Mesenchymal stem cell (in vitro differentiated cells and primary cell): ENCODE measurements at regions not wholly inside any gene's neighbourhood (a gene's known extent, or its start where the extent isn't known, plus 50 kb on each side); places are given as distances from the start of the nearest gene placed in this dataset.

Source experiments
- DNase-seq: peaks from one replicate; pipeline ENCODE4 v3.0.0-alpha.2; 2013
- H2AFZ ChIP-seq: one replicate; pipeline ENCODE4 v1.6.1; 2013; ENCODE audit warnings: low read depth, mild to moderate bottlenecking, control low read depth, inconsistent platforms, low read length, moderate library complexity
- H2AK5ac ChIP-seq: 2 replicates; pipeline ENCODE4 v1.6.1; 2013; ENCODE audit warnings: low read length, moderate library complexity, mild to moderate bottlenecking, inconsistent platforms; ENCODE audit not compliant: severe bottlenecking
- H2BK120ac ChIP-seq: one replicate; pipeline ENCODE4 v1.6.1; 2013; ENCODE audit warnings: low read depth, mild to moderate bottlenecking, inconsistent platforms, low read length, moderate library complexity
- H2BK12ac ChIP-seq, 2 experiments: one replicate each; pipeline ENCODE4 v1.6.1; 2013; ENCODE audit warnings: inconsistent platforms in 2 of 2, low read length in 2 of 2, mild to moderate bottlenecking in 2 of 2, moderate library complexity in 2 of 2, control low read depth in 1 of 2
- H2BK15ac ChIP-seq: one replicate; pipeline ENCODE4 v1.6.1; 2013; ENCODE audit warnings: mild to moderate bottlenecking, low read depth, inconsistent platforms; ENCODE audit not compliant: poor library complexity, severe bottlenecking
- H2BK5ac ChIP-seq: 2 replicates; pipeline ENCODE4 v1.6.1; 2013; ENCODE audit warnings: low read depth, mild to moderate bottlenecking, low read length, control low read depth, inconsistent platforms; ENCODE audit not compliant: poor library complexity, severe bottlenecking
- H3K14ac ChIP-seq, 2 experiments: one replicate each; pipeline ENCODE4 v1.6.1; 2013; ENCODE audit warnings: inconsistent platforms in 2 of 2, low read length in 2 of 2, control low read depth in 1 of 2, mild to moderate bottlenecking in 1 of 2, moderate library complexity in 1 of 2
- H3K18ac ChIP-seq, 2 experiments: one replicate each; pipeline ENCODE4 v1.6.1; 2013; ENCODE audit warnings: inconsistent platforms in 2 of 2, low read length in 2 of 2, control low read depth in 1 of 2, low read depth in 1 of 2, mild to moderate bottlenecking in 1 of 2
- H3K23ac ChIP-seq, 2 experiments: one replicate each; pipeline ENCODE4 v1.6.1; 2013; ENCODE audit warnings: inconsistent platforms in 2 of 2, low read length in 2 of 2, mild to moderate bottlenecking in 2 of 2, moderate library complexity in 2 of 2, control low read depth in 1 of 2
- H3K27ac ChIP-seq: 2 replicates; pipeline ENCODE4 v1.5.1; 2013; ENCODE audit warnings: mild to moderate bottlenecking, moderate library complexity, low read length, control low read depth, inconsistent platforms; ENCODE audit not compliant: poor library complexity, severe bottlenecking
- H3K27me3 ChIP-seq, 2 experiments: 2 replicates each; pipeline versions ENCODE4 v1.6.1 to v1.7.0; 2013; ENCODE audit warnings: low read length in 2 of 2, mild to moderate bottlenecking in 2 of 2, moderate library complexity in 2 of 2, control low read depth in 1 of 2, inconsistent platforms in 1 of 2; ENCODE audit not compliant: control insufficient read depth in 1 of 2, insufficient read depth in 1 of 2
- H3K36me3 ChIP-seq, 2 experiments: 2 replicates each; pipeline versions ENCODE4 v1.6.1 to v1.7.0; 2013; ENCODE audit warnings: low read length in 2 of 2, control low read depth in 1 of 2, inconsistent platforms in 1 of 2, low read depth in 1 of 2, mild to moderate bottlenecking in 1 of 2; ENCODE audit not compliant: insufficient read depth in 2 of 2, control insufficient read depth in 1 of 2
- H3K4ac ChIP-seq, 2 experiments: one replicate each; pipeline ENCODE4 v1.6.1; 2013; ENCODE audit warnings: inconsistent platforms in 2 of 2, low read length in 2 of 2, mild to moderate bottlenecking in 2 of 2, moderate library complexity in 2 of 2, control low read depth in 1 of 2, low read depth in 1 of 2
- H3K4me1 ChIP-seq: 2 replicates; pipeline ENCODE4 v1.6.1; 2013; ENCODE audit warnings: low read depth, low read length, control low read depth; ENCODE audit not compliant: control insufficient read depth, insufficient read depth
- H3K4me2 ChIP-seq: 2 replicates; pipeline ENCODE4 v1.6.1; 2013; ENCODE audit warnings: low read length, mild to moderate bottlenecking, inconsistent platforms; ENCODE audit not compliant: poor library complexity, severe bottlenecking
- H3K4me3 ChIP-seq, 2 experiments: 2 replicates each; pipeline versions ENCODE4 v1.5.1 to v1.7.0; 2013; ENCODE audit warnings: low read length in 2 of 2, mild to moderate bottlenecking in 2 of 2, control low read depth in 1 of 2, low read depth in 1 of 2; ENCODE audit not compliant: insufficient read depth in 1 of 2
- H3K79me1 ChIP-seq: replicated peaks from 2 replicates; pipeline ENCODE4 v1.6.1; 2013; ENCODE audit warnings: mild to moderate bottlenecking, control low read depth, low read length, inconsistent platforms; ENCODE audit not compliant: poor library complexity, severe bottlenecking
- H3K9ac ChIP-seq: 2 replicates; pipeline ENCODE4 v1.7.0; 2013; ENCODE audit warnings: mild to moderate bottlenecking, low read length, moderate library complexity
- H3K9me3 ChIP-seq: 2 replicates; pipeline ENCODE4 v1.7.0; 2013; ENCODE audit warnings: mild to moderate bottlenecking, low read length; ENCODE audit not compliant: control insufficient read depth
- H4K8ac ChIP-seq: one replicate; pipeline ENCODE4 v1.6.1; 2013; ENCODE audit warnings: inconsistent platforms, mild to moderate bottlenecking, low read length, moderate library complexity
- H4K91ac ChIP-seq: one replicate; pipeline ENCODE4 v1.6.1; 2013; ENCODE audit warnings: mild to moderate bottlenecking, low read length, inconsistent platforms
- WGBS: methylation state at CpG from one replicate; pipeline ENCODE4 v1.1.7; 2013; ENCODE audit warnings: mixed read lengths; 5-methylcytosine and 5-hydroxymethylcytosine counted together

DNA sequence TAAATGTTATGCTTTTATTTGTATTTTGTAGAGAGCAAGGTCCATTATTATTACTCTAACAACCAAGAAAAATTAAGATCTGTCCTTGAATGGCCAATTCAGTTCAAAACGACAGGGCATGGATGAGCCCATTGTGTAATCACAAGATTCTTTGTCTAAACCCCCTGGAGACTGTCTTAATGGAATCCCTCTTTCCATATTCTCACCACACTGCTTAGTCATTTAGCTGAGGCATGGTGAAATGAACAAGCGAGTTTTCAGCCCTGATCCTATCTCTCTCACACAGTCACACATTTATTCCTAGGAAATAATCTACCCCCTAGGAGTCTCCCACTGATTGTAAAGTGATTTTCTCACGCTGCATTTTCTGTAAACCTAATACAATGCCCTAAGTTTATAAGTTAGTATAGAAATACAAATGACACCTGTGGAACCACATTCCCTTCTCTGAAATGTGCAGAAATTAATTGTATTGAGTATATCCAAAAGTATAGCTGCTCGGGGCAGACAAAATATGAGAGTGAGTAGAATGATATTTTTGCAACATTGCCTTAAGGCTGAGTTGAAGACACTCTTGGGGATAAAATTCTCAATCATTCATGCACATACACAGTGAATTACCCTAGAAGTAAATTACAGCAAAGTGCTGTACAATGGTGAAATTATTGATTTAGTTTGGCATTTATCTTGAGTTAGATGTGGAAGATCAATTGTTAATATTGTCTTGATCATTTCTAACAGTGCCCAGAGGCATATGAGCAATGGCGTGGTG lies 119.7 kb upstream of the PCDH7 start:
- Histone ChIP-seq H2AFZ (no peak overlapping the region), H3K27me3 (no peaks in the 10 kb centered on the region), H2BK12ac (no peak overlapping the region), H3K4me1 (no peaks in the 10 kb centered on the region), H3K9ac (peak overlapping the region; percentile 59), H3K14ac (no peak overlapping the region), H3K9me3 (no peaks in the 10 kb centered on the region), H2BK15ac (no peak overlapping the region), H2BK5ac (no peak overlapping the region), H3K36me3 (no peaks in the 10 kb centered on the region), H4K91ac (no peak overlapping the region), H3K18ac (no peak overlapping the region), H3K4me3 (peak overlapping the region in 1 of 2 experiments; percentile 48), H3K23ac (no peak overlapping the region), H3K27ac (no peak overlapping the region), H2BK120ac (no peak overlapping the region), H3K4me2 (no peak overlapping the region), H3K4ac (no peak overlapping the region), H4K8ac (no peak overlapping the region), H2AK5ac (no peak overlapping the region), H3K79me1 (no peaks in the 10 kb centered on the region)
- 54% methylated on average over 3 of the region's 5 CpGs for WGBS
- peak; percentile 83 for DNase-seq

- Histone ChIP-seq H2BK12ac (no peak overlapping the region), H3K4ac (no peak overlapping the region), H2AK5ac (no peak overlapping the region), H3K79me1 (no peaks in the 10 kb centered on the region), H2AFZ (no peak overlapping the region), H3K27ac (no peak overlapping the region), H3K4me2 (no peak overlapping the region), H3K4me1 (no peaks in the 10 kb centered on the region), H4K91ac (no peak overlapping the region), H3K18ac (no peak overlapping the region), H2BK15ac (no peak overlapping the region), H3K23ac (no peak overlapping the region), H3K14ac (no peak overlapping the region), H3K9ac (peak overlapping the region; percentile 59), H3K36me3 (no peaks in the 10 kb centered on the region), H4K8ac (no peak overlapping the region), H3K9me3 (no peaks in the 10 kb centered on the region), H2BK120ac (no peak overlapping the region), H2BK5ac (no peak overlapping the region), H3K27me3 (no peaks in the 10 kb centered on the region), H3K4me3 (peak overlapping the region in 1 of 2 experiments; percentile 48)
- no CpG with 5 or more reads among the region's 3 CpGs for WGBS
- DNase-seq, result no peak
Measured at GRCh38 chr4:30601070-30601865, 118.9 kb upstream of the PCDH7 start.

DNA sequence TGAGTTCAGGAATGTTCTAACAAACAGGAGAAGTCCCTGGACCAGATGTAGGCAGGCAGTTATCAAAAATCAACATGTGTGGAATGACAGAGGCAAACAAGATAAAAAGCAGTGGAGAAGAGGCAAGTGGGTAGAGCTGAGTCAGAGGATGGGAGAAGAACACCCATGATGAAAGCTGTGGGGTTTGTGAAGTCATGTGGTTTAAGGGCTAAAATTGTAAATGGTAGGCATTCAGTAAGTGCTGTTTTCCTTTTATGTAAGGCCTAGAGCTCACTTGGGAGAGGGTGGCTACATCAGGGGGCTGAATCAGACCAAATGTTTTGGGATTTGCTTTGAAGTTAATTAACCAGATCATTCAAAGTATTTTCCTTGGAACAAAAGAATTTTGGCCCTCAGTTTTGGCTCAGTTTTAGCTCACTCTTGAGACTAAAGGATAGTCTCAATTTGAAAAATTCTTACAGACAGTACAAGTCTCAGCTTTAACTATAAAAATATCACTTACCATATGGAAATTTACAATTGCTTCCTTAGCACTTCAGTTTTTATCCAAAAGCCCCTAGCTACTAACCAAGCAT lies 114.5 kb upstream of the PCDH7 start:
- no peak overlapping the region for H3K4ac ChIP-seq
- H3K14ac ChIP-seq, result no peak overlapping the region
- no peak overlapping the region for H3K4me2 ChIP-seq
- no peak overlapping the region for H4K91ac ChIP-seq
- no peak overlapping the region for H2BK12ac ChIP-seq
- no peak overlapping the region for H2AFZ ChIP-seq
- no peak overlapping the region for H2BK15ac ChIP-seq
- H3K36me3 ChIP-seq, result no peaks in the 10 kb centered on the region
- H2BK5ac ChIP-seq, result no peak overlapping the region
- no peak overlapping the region for H4K8ac ChIP-seq
- H2AK5ac ChIP-seq, result no peak overlapping the region
- H3K4me1 ChIP-seq, result no peaks in the 10 kb centered on the region
- no peak overlapping the region for H3K18ac ChIP-seq
- H3K9ac ChIP-seq, result peak overlapping the region; percentile 55
- H2BK120ac ChIP-seq, result peak overlapping the region; percentile 34
- no peaks in the 10 kb centered on the region for H3K27me3 ChIP-seq
- no peak overlapping the region for H3K4me3 ChIP-seq
- H3K23ac ChIP-seq, result no peak overlapping the region
- peak; percentile 38 for DNase-seq
- H3K9me3 ChIP-seq, result no peaks in the 10 kb centered on the region
- H3K27ac ChIP-seq, result no peak overlapping the region
- no peaks in the 10 kb centered on the region for H3K79me1 ChIP-seq

DNA sequence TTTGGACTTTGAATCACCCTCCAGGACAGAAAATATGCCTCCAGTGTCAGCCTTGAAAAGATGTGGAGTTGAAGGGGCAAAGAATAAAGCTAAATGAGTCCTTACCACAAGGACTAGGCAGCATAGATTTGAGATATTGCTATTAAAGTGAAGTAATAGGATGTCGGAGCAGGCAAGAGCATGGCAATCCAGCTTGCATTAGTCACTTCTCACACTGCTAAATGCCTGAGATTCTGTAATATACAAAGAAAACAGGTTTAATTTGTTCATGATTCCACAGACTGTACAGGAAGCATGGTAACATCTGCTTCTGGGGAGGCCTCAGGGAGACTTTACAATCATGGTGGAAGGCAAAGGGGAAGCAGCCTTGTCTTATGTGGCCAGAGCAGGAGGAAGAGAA lies 109.8 kb upstream of the PCDH7 start:
- Histone ChIP-seq H3K4ac (no peak overlapping the region), H3K9ac (no peak overlapping the region), H3K4me1 (no peaks in the 10 kb centered on the region), H2BK5ac (no peak overlapping the region), H3K79me1 (no peaks in the 10 kb centered on the region), H3K9me3 (no peaks in the 10 kb centered on the region), H3K4me3 (no peak overlapping the region), H2AK5ac (no peak overlapping the region), H3K4me2 (no peak overlapping the region), H3K27ac (no peak overlapping the region), H3K18ac (no peak overlapping the region), H2BK15ac (no peak overlapping the region), H3K23ac (no peak overlapping the region), H3K27me3 (peaks cover 0 to 5% of the 10 kb centered on the region in 2 experiments), H2AFZ (no peak overlapping the region), H4K91ac (peak overlapping the region; percentile 7), H2BK12ac (no peak overlapping the region), H3K14ac (peak overlapping the region in 1 of 2 experiments; percentile 41), H4K8ac (no peak overlapping the region), H2BK120ac (no peak overlapping the region), H3K36me3 (no peaks in the 10 kb centered on the region)
- WGBS, result 100% methylated on average over 1 of the region's 1 CpG
- DNase-seq, result no peak
